WTC11 (cell line): ENCODE measurements at regions not wholly inside any gene's neighbourhood (a gene's known extent, or its start where the extent isn't known, plus 50 kb on each side); places are given as distances from the start of the nearest gene placed in this dataset.

ENCODE experiments used
- ATF1 ChIP-seq: sonication (generic); formaldehyde crosslinking; IDR thresholded peaks from 2 replicates; pipeline ENCODE4 v1.8.1; 2023; ENCODE audit warnings: mild to moderate bottlenecking, moderate library complexity, missing genetic modification reagents
- CTCF ChIP-seq: fragments of 200-600 bp; IDR thresholded peaks from 2 replicates; pipeline ENCODE4 v1.8.0; 2022; ENCODE audit warnings: antibody characterized with exemption
- EMX1 ChIP-seq: fragments of 250-450 bp; sonication (Bioruptor Pico); IDR thresholded peaks from 2 replicates; pipeline ENCODE4 v1.8.0; 2021; ENCODE audit warnings: mild to moderate bottlenecking
- FOXJ3 ChIP-seq: sonication (generic); formaldehyde crosslinking; IDR thresholded peaks from 2 replicates; pipeline ENCODE4 v1.9.0; 2021; ENCODE audit warnings: missing genetic modification reagents, mild to moderate bottlenecking, borderline replicate concordance
- GRHL2 ChIP-seq: fragments of 250-450 bp; sonication (Bioruptor Pico); IDR thresholded peaks from 2 replicates; pipeline ENCODE4 v1.8.0; 2022; ENCODE audit warnings: mild to moderate bottlenecking, moderate library complexity; ENCODE audit not compliant: insufficient replicate concordance, severe bottlenecking
- HMGXB4 ChIP-seq: sonication (generic); formaldehyde crosslinking; IDR thresholded peaks from 2 replicates; pipeline ENCODE4 v1.8.1; 2023; ENCODE audit warnings: mild to moderate bottlenecking, moderate library complexity, missing genetic modification reagents
- NR1H2 ChIP-seq: sonication (generic); formaldehyde crosslinking; IDR thresholded peaks from 2 replicates; pipeline ENCODE4 v1.9.0; 2021; ENCODE audit warnings: mild to moderate bottlenecking, moderate library complexity, missing genetic modification reagents
- SMAD3 ChIP-seq: sonication (generic); formaldehyde crosslinking; IDR thresholded peaks from 2 replicates; pipeline ENCODE4 v1.8.0; 2022; ENCODE audit warnings: missing genetic modification reagents, mild to moderate bottlenecking, borderline replicate concordance
- SP1 ChIP-seq: sonication (generic); formaldehyde crosslinking; conservative IDR thresholded peaks from 2 replicates; pipeline ENCODE4 v1.8.1; 2022; ENCODE audit warnings: missing genetic modification reagents
- TEAD4 ChIP-seq: sonication (generic); formaldehyde crosslinking; IDR thresholded peaks from 2 replicates; pipeline ENCODE4 v1.8.0; 2022; ENCODE audit warnings: mild to moderate bottlenecking, missing genetic modification reagents
- USF1 ChIP-seq: sonication (generic); formaldehyde crosslinking; IDR thresholded peaks from 2 replicates; pipeline ENCODE4 v1.8.0; 2022; ENCODE audit warnings: mild to moderate bottlenecking, missing genetic modification reagents
- TF ChIP-seq, protein P1 (sequence below): sonication (generic); formaldehyde crosslinking; IDR thresholded peaks from 2 replicates; pipeline ENCODE4 v1.8.1; 2023; ENCODE audit warnings: mild to moderate bottlenecking, missing genetic modification reagents
- TF ChIP-seq, protein P2 (sequence below): sonication (generic); formaldehyde crosslinking; conservative IDR thresholded peaks from 2 replicates; pipeline ENCODE4 v1.8.1; 2022; ENCODE audit warnings: mild to moderate bottlenecking, missing genetic modification reagents

DNA sequence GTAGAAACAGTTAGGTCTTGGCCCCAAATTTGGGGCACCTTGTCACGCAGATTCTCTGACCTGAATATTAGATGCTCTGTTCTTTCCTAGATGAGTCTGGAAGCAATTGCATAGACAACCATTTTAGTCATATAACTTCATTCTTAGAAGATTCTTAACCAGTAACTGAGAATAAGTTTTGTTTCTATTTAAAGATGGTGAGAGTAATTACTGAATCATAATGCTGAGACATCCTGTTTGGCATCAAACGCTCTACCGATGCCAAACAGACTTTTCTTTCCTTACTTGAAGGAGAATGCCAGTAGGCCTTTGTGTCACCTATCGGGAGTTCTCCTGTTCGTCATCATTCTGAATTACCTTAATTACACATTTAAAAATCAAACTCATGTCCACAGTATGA lies 131.6 kb upstream of the ID4 start:
- TF ChIP-seq, protein P1, sequence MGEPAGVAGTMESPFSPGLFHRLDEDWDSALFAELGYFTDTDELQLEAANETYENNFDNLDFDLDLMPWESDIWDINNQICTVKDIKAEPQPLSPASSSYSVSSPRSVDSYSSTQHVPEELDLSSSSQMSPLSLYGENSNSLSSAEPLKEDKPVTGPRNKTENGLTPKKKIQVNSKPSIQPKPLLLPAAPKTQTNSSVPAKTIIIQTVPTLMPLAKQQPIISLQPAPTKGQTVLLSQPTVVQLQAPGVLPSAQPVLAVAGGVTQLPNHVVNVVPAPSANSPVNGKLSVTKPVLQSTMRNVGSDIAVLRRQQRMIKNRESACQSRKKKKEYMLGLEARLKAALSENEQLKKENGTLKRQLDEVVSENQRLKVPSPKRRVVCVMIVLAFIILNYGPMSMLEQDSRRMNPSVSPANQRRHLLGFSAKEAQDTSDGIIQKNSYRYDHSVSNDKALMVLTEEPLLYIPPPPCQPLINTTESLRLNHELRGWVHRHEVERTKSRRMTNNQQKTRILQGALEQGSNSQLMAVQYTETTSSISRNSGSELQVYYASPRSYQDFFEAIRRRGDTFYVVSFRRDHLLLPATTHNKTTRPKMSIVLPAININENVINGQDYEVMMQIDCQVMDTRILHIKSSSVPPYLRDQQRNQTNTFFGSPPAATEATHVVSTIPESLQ (CRISPR knock-in tag): no peak
- no peak for TF ChIP-seq CTCF
- no peak for TF ChIP-seq SMAD3
- TF ChIP-seq TEAD4 (CRISPR knock-in tag): no peak
- no peak for TF ChIP-seq USF1 (CRISPR knock-in tag)
- no peak for TF ChIP-seq GRHL2 (CRISPR knock-in tag)
- no peak for TF ChIP-seq NR1H2 (CRISPR knock-in tag)
- TF ChIP-seq EMX1 (CRISPR knock-in tag): no peak
- TF ChIP-seq FOXJ3: no peak
- no peak for TF ChIP-seq ATF1 (CRISPR knock-in tag)
- TF ChIP-seq, protein P2, sequence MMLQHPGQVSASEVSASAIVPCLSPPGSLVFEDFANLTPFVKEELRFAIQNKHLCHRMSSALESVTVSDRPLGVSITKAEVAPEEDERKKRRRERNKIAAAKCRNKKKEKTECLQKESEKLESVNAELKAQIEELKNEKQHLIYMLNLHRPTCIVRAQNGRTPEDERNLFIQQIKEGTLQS (CRISPR knock-in tag): no peak
- no peak for TF ChIP-seq SP1
- no peak for TF ChIP-seq HMGXB4 (CRISPR knock-in tag)
